Liver (tissue), 3 donors: ENCODE measurements at regions not wholly inside any gene's neighbourhood (a gene's known extent, or its start where the extent isn't known, plus 50 kb on each side); places are given as distances from the start of the nearest gene placed in this dataset.

Experiments used
- EGR1 ChIP-seq, 2 donors: IDR thresholded peaks; 2 replicates each; pipeline ENCODE4 v1.6.1; 2016 to 2018; ENCODE audit warnings: antibody characterized with exemption in 2 of 2, low read depth in 2 of 2
- FOXA1 ChIP-seq: IDR thresholded peaks from 2 replicates; pipeline ENCODE4 v1.6.1; 2016; ENCODE audit warnings: antibody characterized with exemption
- GABPA ChIP-seq, 2 donors: IDR thresholded peaks in 1 of 2; conservative IDR thresholded peaks in 1 of 2; 2 replicates each; pipeline ENCODE4 v1.6.1; 2016; ENCODE audit warnings: antibody characterized with exemption in 2 of 2, mild to moderate bottlenecking in 1 of 2, moderate library complexity in 1 of 2
- HNF4G ChIP-seq: IDR thresholded peaks from 2 replicates; pipeline ENCODE4 v1.6.1; 2016; ENCODE audit warnings: antibody characterized with exemption
- JUND ChIP-seq, 2 donors: IDR thresholded peaks; 2 replicates each; pipeline ENCODE4 v1.6.1; 2016; ENCODE audit warnings: antibody characterized with exemption in 2 of 2
- TAF1 ChIP-seq: conservative IDR thresholded peaks from 2 replicates; pipeline ENCODE4 v1.6.1; 2016; ENCODE audit warnings: antibody characterized with exemption, mild to moderate bottlenecking
- YY1 ChIP-seq: IDR thresholded peaks from 2 replicates; pipeline ENCODE4 v1.6.1; 2016; ENCODE audit warnings: antibody characterized with exemption, mild to moderate bottlenecking
- TF ChIP-seq, protein P1 (sequence below): fragments of 150-350 bp; IDR thresholded peaks from 2 replicates; pipeline ENCODE4 v1.5.1; 2017; ENCODE audit warnings: improper control_type of control experiment, low read depth, low read length; ENCODE audit not compliant: missing input control
- TF ChIP-seq, protein P2 (sequence below): IDR thresholded peaks from 2 replicates; pipeline ENCODE4 v1.6.1; 2016; ENCODE audit warnings: antibody characterized with exemption
- TF ChIP-seq, protein P3 (sequence below): IDR thresholded peaks from 2 replicates; pipeline ENCODE4 v1.6.1; 2016; ENCODE audit warnings: antibody characterized with exemption
- TF ChIP-seq, protein P4 (sequence below): IDR thresholded peaks from 2 replicates; pipeline ENCODE4 v1.6.1; 2016; ENCODE audit warnings: antibody characterized with exemption, mild to moderate bottlenecking
- donor health status: healthy.
- donor health status: healthy.

DNA sequence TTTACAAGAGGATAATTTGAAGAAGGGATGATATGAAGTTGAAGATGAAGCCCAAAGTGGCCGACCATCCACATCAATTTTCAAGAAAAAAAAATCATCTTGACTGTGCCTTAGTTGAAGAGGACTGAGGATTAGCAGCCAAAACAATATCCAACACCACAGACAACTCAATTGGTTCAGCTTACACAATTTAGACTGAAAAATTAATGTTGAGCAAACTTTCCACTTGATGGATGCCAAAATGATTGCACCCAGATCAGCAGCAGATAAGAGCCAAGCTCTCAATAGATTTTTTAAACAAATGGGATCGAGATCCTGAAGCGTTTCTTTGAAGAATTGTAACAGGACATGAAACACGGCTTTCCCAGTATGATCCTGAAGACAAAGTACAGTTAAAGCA, 163.2 kb downstream of the GADD45G start:
- TF ChIP-seq YY1 (no peak), TAF1 (no peak), HNF4G (no peak), FOXA1 (no peak), EGR1 (IDR thresholded peaks at IDR 0.05; ENCODE audit: low read depth in 2 of 2) (no peak), JUND (IDR thresholded peaks at IDR 0.05) (no peak), GABPA (IDR thresholded peaks at IDR 0.05 in 1 of 2, conservative IDR thresholded peaks at IDR 0.05 in 1 of 2) (no peak)
- TF ChIP-seq, protein P1, sequence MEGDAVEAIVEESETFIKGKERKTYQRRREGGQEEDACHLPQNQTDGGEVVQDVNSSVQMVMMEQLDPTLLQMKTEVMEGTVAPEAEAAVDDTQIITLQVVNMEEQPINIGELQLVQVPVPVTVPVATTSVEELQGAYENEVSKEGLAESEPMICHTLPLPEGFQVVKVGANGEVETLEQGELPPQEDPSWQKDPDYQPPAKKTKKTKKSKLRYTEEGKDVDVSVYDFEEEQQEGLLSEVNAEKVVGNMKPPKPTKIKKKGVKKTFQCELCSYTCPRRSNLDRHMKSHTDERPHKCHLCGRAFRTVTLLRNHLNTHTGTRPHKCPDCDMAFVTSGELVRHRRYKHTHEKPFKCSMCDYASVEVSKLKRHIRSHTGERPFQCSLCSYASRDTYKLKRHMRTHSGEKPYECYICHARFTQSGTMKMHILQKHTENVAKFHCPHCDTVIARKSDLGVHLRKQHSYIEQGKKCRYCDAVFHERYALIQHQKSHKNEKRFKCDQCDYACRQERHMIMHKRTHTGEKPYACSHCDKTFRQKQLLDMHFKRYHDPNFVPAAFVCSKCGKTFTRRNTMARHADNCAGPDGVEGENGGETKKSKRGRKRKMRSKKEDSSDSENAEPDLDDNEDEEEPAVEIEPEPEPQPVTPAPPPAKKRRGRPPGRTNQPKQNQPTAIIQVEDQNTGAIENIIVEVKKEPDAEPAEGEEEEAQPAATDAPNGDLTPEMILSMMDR: no peak
- TF ChIP-seq, protein P2, sequence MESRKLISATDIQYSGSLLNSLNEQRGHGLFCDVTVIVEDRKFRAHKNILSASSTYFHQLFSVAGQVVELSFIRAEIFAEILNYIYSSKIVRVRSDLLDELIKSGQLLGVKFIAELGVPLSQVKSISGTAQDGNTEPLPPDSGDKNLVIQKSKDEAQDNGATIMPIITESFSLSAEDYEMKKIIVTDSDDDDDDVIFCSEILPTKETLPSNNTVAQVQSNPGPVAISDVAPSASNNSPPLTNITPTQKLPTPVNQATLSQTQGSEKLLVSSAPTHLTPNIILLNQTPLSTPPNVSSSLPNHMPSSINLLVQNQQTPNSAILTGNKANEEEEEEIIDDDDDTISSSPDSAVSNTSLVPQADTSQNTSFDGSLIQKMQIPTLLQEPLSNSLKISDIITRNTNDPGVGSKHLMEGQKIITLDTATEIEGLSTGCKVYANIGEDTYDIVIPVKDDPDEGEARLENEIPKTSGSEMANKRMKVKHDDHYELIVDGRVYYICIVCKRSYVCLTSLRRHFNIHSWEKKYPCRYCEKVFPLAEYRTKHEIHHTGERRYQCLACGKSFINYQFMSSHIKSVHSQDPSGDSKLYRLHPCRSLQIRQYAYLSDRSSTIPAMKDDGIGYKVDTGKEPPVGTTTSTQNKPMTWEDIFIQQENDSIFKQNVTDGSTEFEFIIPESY: no peak
- TF ChIP-seq, protein P3, sequence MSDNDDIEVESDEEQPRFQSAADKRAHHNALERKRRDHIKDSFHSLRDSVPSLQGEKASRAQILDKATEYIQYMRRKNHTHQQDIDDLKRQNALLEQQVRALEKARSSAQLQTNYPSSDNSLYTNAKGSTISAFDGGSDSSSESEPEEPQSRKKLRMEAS: no peak
- TF ChIP-seq, protein P4, sequence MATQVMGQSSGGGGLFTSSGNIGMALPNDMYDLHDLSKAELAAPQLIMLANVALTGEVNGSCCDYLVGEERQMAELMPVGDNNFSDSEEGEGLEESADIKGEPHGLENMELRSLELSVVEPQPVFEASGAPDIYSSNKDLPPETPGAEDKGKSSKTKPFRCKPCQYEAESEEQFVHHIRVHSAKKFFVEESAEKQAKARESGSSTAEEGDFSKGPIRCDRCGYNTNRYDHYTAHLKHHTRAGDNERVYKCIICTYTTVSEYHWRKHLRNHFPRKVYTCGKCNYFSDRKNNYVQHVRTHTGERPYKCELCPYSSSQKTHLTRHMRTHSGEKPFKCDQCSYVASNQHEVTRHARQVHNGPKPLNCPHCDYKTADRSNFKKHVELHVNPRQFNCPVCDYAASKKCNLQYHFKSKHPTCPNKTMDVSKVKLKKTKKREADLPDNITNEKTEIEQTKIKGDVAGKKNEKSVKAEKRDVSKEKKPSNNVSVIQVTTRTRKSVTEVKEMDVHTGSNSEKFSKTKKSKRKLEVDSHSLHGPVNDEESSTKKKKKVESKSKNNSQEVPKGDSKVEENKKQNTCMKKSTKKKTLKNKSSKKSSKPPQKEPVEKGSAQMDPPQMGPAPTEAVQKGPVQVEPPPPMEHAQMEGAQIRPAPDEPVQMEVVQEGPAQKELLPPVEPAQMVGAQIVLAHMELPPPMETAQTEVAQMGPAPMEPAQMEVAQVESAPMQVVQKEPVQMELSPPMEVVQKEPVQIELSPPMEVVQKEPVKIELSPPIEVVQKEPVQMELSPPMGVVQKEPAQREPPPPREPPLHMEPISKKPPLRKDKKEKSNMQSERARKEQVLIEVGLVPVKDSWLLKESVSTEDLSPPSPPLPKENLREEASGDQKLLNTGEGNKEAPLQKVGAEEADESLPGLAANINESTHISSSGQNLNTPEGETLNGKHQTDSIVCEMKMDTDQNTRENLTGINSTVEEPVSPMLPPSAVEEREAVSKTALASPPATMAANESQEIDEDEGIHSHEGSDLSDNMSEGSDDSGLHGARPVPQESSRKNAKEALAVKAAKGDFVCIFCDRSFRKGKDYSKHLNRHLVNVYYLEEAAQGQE: no peak
